Activated CD4-positive, alpha-beta T cell treated with anti-CD3 and anti-CD28 coated beads for 1 hour (primary cell): ENCODE measurements at regions not wholly inside any gene's neighbourhood (a gene's known extent, or its start where the extent isn't known, plus 50 kb on each side); places are given as distances from the start of the nearest gene placed in this dataset.

ENCODE experiments used
- DNase-seq: peaks from one replicate; pipeline ENCODE4 v3.0.0-alpha.2; 2020

- DNase-seq: no peak
These were observed 63.0 kb upstream of the ADAMTSL1 start for GRCh38 chr9:18410983-18411382.

- no peak for DNase-seq
These were observed 52.6 kb upstream of the ADAMTSL1 start for GRCh38 chr9:18421391-18421790.

- no peak for DNase-seq
These were observed 51.5 kb upstream of the ADAMTSL1 start for GRCh38 chr9:18422296-18423036.

DNA sequence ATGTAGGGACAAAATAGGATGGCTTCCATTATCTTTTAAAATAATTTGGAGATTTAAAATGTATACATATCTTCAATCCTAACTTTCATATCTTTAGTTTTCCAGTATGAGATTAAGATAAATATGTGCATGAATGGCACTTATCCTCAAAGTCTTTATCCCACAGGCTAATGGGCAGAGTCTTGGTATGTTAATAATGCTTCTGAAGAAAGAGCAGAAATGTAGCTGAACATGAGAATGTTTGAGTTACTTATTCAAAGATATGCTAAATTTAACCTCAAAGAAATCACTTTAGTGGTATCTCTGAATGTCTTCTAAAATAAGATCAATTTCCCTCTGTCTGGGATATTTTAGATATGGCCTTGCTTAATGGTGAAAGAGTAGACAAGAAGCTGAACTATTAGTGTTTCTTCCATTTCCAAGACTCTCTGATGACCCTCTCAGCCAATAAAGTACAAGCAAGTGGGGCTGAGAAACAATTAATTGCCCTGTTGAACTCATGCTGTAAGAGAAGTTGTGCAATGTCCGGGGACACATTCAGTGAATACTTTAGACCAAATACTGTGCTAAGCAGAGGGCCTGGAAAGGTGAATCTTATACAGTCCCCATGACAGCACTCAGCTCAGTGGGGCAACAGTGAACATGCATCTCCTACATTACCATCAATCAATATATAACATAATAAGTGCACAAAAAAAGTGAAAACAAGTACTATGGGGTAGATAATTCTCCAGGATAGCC is 50.0 kb upstream of the ADAMTSL1 start:
- DNase-seq: no peak
